ENCODE measurements at regions not wholly inside any gene's neighbourhood (a gene's known extent, or its start where the extent isn't known, plus 50 kb on each side); places are given as distances from the start of the nearest gene placed in this dataset.

GRCh38 chr5:175808711-175809110 lies 62.7 kb upstream of the CPLX2 start:
- DNase-seq (ENCODE audit: low spot score): no peak

- peak; percentile 78 for DNase-seq (ENCODE audit: low spot score)
Measured at GRCh38 chr5:175809531-175810121, 61.8 kb upstream of the CPLX2 start.

GRCh38 chr5:175810457-175810856 lies 60.9 kb upstream of the CPLX2 start:
- DNase-seq (ENCODE audit: low spot score): no peak

- DNase-seq (ENCODE audit: low spot score): no peak
Measured at GRCh38 chr5:175811589-175811988, 59.8 kb upstream of the CPLX2 start.

- DNase-seq (ENCODE audit: low spot score): no peak
Measured at GRCh38 chr5:175813943-175814630, 57.3 kb upstream of the CPLX2 start.

GRCh38 chr5:175814691-175815090 lies 56.7 kb upstream of the CPLX2 start:
- peak; percentile 30 for DNase-seq (ENCODE audit: low spot score)

GRCh38 chr5:175815126-175815913 lies 56.1 kb upstream of the CPLX2 start:
- no peak for DNase-seq (ENCODE audit: low spot score)

GRCh38 chr5:175816348-175816747 lies 55.0 kb upstream of the CPLX2 start:
- no peak for DNase-seq (ENCODE audit: low spot score)

- no peak for DNase-seq (ENCODE audit: low spot score)
Measured at GRCh38 chr5:175819090-175819425, 52.3 kb upstream of the CPLX2 start.

GRCh38 chr5:175820230-175820629 lies 51.1 kb upstream of the CPLX2 start:
- DNase-seq (ENCODE audit: low spot score): no peak

Measured in kidney tubule cell (primary cell).